Neural progenitor cell (in vitro differentiated cells): ENCODE measurements at regions not wholly inside any gene's neighbourhood (a gene's known extent, or its start where the extent isn't known, plus 50 kb on each side); places are given as distances from the start of the nearest gene placed in this dataset.

Experiments used
- CTCF ChIP-seq: fragments of 200-600 bp; sonication (generic); IDR thresholded peaks from 2 replicates; pipeline ENCODE4 v1.5.1; 2017; ENCODE audit warnings: antibody characterized with exemption, mild to moderate bottlenecking
- EZH2 ChIP-seq: fragments of 200-600 bp; sonication (generic); IDR thresholded peaks from 2 replicates; pipeline ENCODE4 v1.6.1; 2017; ENCODE audit warnings: antibody characterized with exemption, mild to moderate bottlenecking, moderate library complexity
- EZH2phosphoT487 ChIP-seq: fragments of 200-600 bp; sonication (generic); IDR thresholded peaks from 2 replicates; pipeline ENCODE4 v1.6.1; 2017; ENCODE audit warnings: antibody characterized with exemption

DNA sequence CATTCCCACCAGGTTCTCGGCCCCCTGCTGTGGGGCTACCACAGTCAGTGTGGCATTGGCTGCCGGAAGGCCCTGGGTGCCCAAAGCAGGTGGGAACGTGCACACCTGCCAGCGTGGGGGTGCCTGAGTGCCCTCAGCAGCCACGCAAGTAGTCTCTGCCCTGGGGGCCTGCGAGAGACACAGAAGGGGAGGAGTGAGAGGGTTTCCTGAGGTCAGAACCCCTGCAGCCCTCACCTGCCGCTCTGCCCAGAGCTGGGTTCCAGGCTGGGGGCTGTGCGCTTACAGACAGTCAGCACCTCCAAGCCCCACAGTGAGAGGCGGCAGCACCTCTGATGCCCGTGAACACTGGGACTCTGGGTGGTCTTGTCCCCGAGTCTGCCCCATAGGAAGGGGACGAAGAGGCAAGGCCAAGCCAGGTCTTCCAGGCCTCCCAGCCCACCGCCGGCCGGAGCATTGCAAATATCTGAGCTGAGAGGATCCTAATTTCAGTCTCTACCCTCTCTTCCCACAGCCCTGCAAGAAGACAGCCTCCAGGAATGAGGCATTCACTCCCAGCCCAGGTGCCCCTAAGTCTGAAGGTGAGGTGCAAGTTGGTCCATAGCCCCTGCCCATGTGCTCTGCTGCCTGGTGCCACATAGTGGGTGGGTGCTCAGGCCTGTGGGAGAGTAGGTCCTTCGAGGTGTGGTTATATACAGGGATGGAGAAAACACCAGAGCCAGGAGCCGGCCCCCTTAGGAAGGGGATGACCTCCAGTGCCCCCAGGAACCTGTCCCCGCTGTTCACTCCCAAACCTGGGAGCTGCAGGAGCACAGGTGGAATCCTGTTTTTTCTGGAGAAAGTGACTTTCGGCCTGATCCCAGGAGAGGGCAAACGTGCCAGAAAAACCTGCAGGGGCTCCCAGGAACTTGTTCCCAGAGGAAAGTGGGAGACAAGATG is 291.1 kb upstream of the RTL1 start:
- TF ChIP-seq CTCF (no peak), EZH2 (no peak), EZH2phosphoT487 (no peak)
